DND-41 (cell line): ENCODE measurements at regions not wholly inside any gene's neighbourhood (a gene's known extent, or its start where the extent isn't known, plus 50 kb on each side); places are given as distances from the start of the nearest gene placed in this dataset.

ENCODE experiments used
- EZH2 ChIP-seq: IDR thresholded peaks from 3 replicates; pipeline ENCODE4 v1.6.1; 2012; ENCODE audit warnings: borderline replicate concordance, low read depth, mild to moderate bottlenecking, moderate library complexity, low read length, inconsistent platforms; ENCODE audit not compliant: severe bottlenecking
- TF ChIP-seq, protein P1 (sequence below): IDR thresholded peaks from 2 replicates; pipeline ENCODE4 v1.5.1; 2012; ENCODE audit warnings: borderline replicate concordance, low read length, moderate library complexity, mild to moderate bottlenecking; ENCODE audit not compliant: poor library complexity, severe bottlenecking; ENCODE audit errors: extremely low read depth

DNA sequence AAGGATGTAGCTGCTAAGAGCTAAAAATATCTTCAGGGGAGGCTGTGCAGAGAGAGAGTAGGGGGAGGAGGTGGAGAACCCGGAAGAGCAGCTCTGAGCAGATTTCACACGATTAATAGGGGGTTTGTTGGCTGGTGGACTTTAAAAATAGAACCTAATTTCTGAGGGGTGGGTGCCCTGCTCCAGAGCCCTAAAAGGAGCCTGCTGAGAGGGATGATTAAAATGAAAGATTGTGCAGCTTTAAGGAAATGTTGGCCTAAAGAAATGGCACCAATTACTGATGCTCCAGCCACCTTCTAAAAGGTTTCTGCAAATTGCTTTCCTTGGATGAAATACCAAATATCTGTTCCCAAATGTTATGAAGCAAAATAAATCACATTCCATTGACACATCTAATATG lies 202.8 kb upstream of the BTBD3 start:
- TF ChIP-seq, protein P1, sequence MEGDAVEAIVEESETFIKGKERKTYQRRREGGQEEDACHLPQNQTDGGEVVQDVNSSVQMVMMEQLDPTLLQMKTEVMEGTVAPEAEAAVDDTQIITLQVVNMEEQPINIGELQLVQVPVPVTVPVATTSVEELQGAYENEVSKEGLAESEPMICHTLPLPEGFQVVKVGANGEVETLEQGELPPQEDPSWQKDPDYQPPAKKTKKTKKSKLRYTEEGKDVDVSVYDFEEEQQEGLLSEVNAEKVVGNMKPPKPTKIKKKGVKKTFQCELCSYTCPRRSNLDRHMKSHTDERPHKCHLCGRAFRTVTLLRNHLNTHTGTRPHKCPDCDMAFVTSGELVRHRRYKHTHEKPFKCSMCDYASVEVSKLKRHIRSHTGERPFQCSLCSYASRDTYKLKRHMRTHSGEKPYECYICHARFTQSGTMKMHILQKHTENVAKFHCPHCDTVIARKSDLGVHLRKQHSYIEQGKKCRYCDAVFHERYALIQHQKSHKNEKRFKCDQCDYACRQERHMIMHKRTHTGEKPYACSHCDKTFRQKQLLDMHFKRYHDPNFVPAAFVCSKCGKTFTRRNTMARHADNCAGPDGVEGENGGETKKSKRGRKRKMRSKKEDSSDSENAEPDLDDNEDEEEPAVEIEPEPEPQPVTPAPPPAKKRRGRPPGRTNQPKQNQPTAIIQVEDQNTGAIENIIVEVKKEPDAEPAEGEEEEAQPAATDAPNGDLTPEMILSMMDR = no peak
- TF ChIP-seq EZH2 = no peak
